SU-DHL-6 (cell line): ENCODE measurements at regions not wholly inside any gene's neighbourhood (a gene's known extent, or its start where the extent isn't known, plus 50 kb on each side); places are given as distances from the start of the nearest gene placed in this dataset.

ENCODE experiments used
- H2AFZ ChIP-seq: fragments of 200-600 bp; sonication (generic); 2 replicates; pipeline ENCODE4 v1.6.1; 2014; ENCODE audit warnings: low read depth, mild to moderate bottlenecking, moderate library complexity, mixed read lengths, antibody characterized with exemption, low read length; ENCODE audit not compliant: severe bottlenecking
- H3F3A ChIP-seq: fragments of 200-600 bp; shearing (Covaris generic); 2 replicates; pipeline ENCODE4 v1.6.0; 2016; ENCODE audit warnings: antibody characterized with exemption, mild to moderate bottlenecking; ENCODE audit not compliant: insufficient read depth
- H3K27ac ChIP-seq: fragments of 200-600 bp; sonication (generic); 2 replicates; pipeline ENCODE4 v1.5.1; 2016; ENCODE audit warnings: low read depth, mild to moderate bottlenecking, low read length, moderate library complexity, mixed read lengths
- H3K27me3 ChIP-seq: fragments of 200-600 bp; sonication (generic), shearing (Covaris generic); 2 replicates; pipeline ENCODE4 v1.6.0; 2014; ENCODE audit warnings: mild to moderate bottlenecking, low read length
- H3K36me3 ChIP-seq: fragments of 200-600 bp; sonication (generic); 2 replicates; pipeline ENCODE4 v1.6.1; 2014; ENCODE audit warnings: mild to moderate bottlenecking, low read length, mixed read lengths
- H3K4me2 ChIP-seq: fragments of 300-600, 200-600 bp; shearing (Covaris generic), sonication (generic); 2 replicates; pipeline ENCODE4 v1.6.0; 2014; ENCODE audit warnings: low read length, low read depth, mild to moderate bottlenecking; ENCODE audit not compliant: poor library complexity, severe bottlenecking
- H3K4me3 ChIP-seq: fragments of 200-600 bp; sonication (generic); 2 replicates; pipeline ENCODE4 v1.5.1; 2014; ENCODE audit warnings: antibody characterized with exemption, low read length, mild to moderate bottlenecking, mixed read lengths; ENCODE audit not compliant: insufficient read depth, poor library complexity, severe bottlenecking
- H3K79me2 ChIP-seq: fragments of 200-600 bp; sonication (generic); 2 replicates; pipeline ENCODE4 v1.6.1; 2014; ENCODE audit warnings: mild to moderate bottlenecking, low read length, moderate library complexity; ENCODE audit not compliant: insufficient read depth
- H3K9ac ChIP-seq: fragments of 200-600 bp; sonication (generic); 2 replicates; pipeline ENCODE4 v1.7.0; 2014; ENCODE audit warnings: mild to moderate bottlenecking, low read length
- H3K9me2 ChIP-seq: fragments of 200-600 bp; sonication (generic); replicated peaks from 2 replicates; pipeline ENCODE4 v1.6.1; 2014; ENCODE audit warnings: low read length; ENCODE audit not compliant: insufficient read depth
- H3K9me3 ChIP-seq: fragments of 200-600 bp; sonication (generic); 2 replicates; pipeline ENCODE4 v1.6.1; 2014; ENCODE audit warnings: low read length, mixed read lengths; ENCODE audit not compliant: insufficient read depth
- H4K20me1 ChIP-seq: fragments of 200-600 bp; sonication (generic); 2 replicates; pipeline ENCODE4 v1.6.1; 2014; ENCODE audit warnings: low read depth, mild to moderate bottlenecking, antibody characterized with exemption, low read length, moderate library complexity, mixed read lengths
- EZH2phosphoT487 ChIP-seq: fragments of 200-600 bp; sonication (generic), shearing (Covaris generic); conservative IDR thresholded peaks from 2 replicates; pipeline ENCODE4 v1.6.1; 2018; ENCODE audit warnings: mild to moderate bottlenecking, antibody characterized with exemption, low read length, moderate library complexity, mixed read lengths
- TF ChIP-seq, protein P1 (sequence below): fragments of 200-600 bp; sonication (generic); IDR thresholded peaks from one replicate; pipeline ENCODE4 v1.5.1; 2017; ENCODE audit warnings: antibody characterized with exemption, mild to moderate bottlenecking, low read length, moderate library complexity; ENCODE audit not compliant: insufficient read depth, poor library complexity, severe bottlenecking

GRCh38 chr21:19522381-19522780 lies 1118.8 kb upstream of the TMPRSS15 start:
- H3K4me3 ChIP-seq: no peak overlapping the region
- no peaks in the 10 kb centered on the region for H3K79me2 ChIP-seq
- no peaks in the 10 kb centered on the region for H4K20me1 ChIP-seq
- no peaks in the 10 kb centered on the region for H3K9me3 ChIP-seq
- no peak overlapping the region for H2AFZ ChIP-seq
- H3K36me3 ChIP-seq: no peaks in the 10 kb centered on the region
- H3F3A ChIP-seq: no peaks in the 10 kb centered on the region
- H3K27me3 ChIP-seq: no peaks in the 10 kb centered on the region
- no peak overlapping the region for H3K9ac ChIP-seq
- H3K9me2 ChIP-seq: no peaks in the 10 kb centered on the region
- H3K4me2 ChIP-seq: no peak overlapping the region
- TF ChIP-seq EZH2phosphoT487: no peak
- no peak overlapping the region for H3K27ac ChIP-seq

DNA sequence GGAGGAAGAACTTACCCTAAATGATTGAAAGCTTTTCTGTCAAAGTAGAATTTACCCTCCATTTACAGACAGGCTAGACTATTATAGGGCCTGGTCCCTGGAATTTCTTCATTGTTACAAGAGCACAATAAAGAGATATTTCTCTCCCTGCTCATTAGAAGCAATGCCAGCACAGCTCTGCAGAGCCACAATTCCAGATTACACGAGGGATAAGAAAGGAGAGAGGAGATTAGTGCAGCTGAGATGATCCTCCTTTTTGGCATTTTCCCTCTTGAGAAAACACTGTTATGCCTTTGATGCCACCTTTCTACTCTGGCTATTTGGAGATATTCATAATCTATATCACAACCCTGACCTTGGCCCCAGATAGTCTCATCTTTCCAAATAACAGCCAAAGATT lies 1119.5 kb upstream of the TMPRSS15 start:
- H3K9me2 ChIP-seq: no peaks in the 10 kb centered on the region
- H3F3A ChIP-seq: no peaks in the 10 kb centered on the region
- H3K27me3 ChIP-seq: no peaks in the 10 kb centered on the region
- H3K27ac ChIP-seq: no peak overlapping the region
- no peak for TF ChIP-seq EZH2phosphoT487
- TF ChIP-seq, protein P1, sequence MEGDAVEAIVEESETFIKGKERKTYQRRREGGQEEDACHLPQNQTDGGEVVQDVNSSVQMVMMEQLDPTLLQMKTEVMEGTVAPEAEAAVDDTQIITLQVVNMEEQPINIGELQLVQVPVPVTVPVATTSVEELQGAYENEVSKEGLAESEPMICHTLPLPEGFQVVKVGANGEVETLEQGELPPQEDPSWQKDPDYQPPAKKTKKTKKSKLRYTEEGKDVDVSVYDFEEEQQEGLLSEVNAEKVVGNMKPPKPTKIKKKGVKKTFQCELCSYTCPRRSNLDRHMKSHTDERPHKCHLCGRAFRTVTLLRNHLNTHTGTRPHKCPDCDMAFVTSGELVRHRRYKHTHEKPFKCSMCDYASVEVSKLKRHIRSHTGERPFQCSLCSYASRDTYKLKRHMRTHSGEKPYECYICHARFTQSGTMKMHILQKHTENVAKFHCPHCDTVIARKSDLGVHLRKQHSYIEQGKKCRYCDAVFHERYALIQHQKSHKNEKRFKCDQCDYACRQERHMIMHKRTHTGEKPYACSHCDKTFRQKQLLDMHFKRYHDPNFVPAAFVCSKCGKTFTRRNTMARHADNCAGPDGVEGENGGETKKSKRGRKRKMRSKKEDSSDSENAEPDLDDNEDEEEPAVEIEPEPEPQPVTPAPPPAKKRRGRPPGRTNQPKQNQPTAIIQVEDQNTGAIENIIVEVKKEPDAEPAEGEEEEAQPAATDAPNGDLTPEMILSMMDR: no peak
- no peak overlapping the region for H3K4me2 ChIP-seq
- H2AFZ ChIP-seq: no peak overlapping the region
- H4K20me1 ChIP-seq: no peaks in the 10 kb centered on the region
- no peaks in the 10 kb centered on the region for H3K9me3 ChIP-seq
- H3K79me2 ChIP-seq: no peaks in the 10 kb centered on the region
- no peak overlapping the region for H3K4me3 ChIP-seq
- H3K9ac ChIP-seq: no peak overlapping the region
- no peaks in the 10 kb centered on the region for H3K36me3 ChIP-seq

GRCh38 chr21:19523746-19524145 lies 1120.2 kb upstream of the TMPRSS15 start:
- Histone ChIP-seq H3K9me3 (no peaks in the 10 kb centered on the region), H3K9me2 (no peaks in the 10 kb centered on the region), H3K27me3 (no peaks in the 10 kb centered on the region), H2AFZ (no peak overlapping the region), H3K36me3 (no peaks in the 10 kb centered on the region), H3K27ac (no peak overlapping the region), H3K4me3 (no peak overlapping the region), H4K20me1 (no peaks in the 10 kb centered on the region), H3K79me2 (no peaks in the 10 kb centered on the region), H3K9ac (no peak overlapping the region), H3F3A (no peaks in the 10 kb centered on the region), H3K4me2 (no peak overlapping the region)
- TF ChIP-seq EZH2phosphoT487: no peak
- TF ChIP-seq, protein P1: no peak

- TF ChIP-seq EZH2phosphoT487: no peak
- TF ChIP-seq, protein P1: no peak
Measured at GRCh38 chr21:19529031-19529430, 1125.4 kb upstream of the TMPRSS15 start.

More at GRCh38 chr21:19529031-19529430, 1125.4 kb upstream of the TMPRSS15 start:
- Histone ChIP-seq H3F3A (no peaks in the 10 kb centered on the region), H4K20me1 (no peaks in the 10 kb centered on the region), H3K4me3 (no peak overlapping the region), H3K27ac (no peak overlapping the region), H3K27me3 (no peaks in the 10 kb centered on the region), H2AFZ (no peak overlapping the region), H3K9ac (no peak overlapping the region), H3K36me3 (no peaks in the 10 kb centered on the region), H3K79me2 (no peaks in the 10 kb centered on the region), H3K9me2 (no peaks in the 10 kb centered on the region), H3K4me2 (no peak overlapping the region), H3K9me3 (no peaks in the 10 kb centered on the region)
